Prostate gland (tissue), 2 donors: ENCODE measurements at regions not wholly inside any gene's neighbourhood (a gene's known extent, or its start where the extent isn't known, plus 50 kb on each side); places are given as distances from the start of the nearest gene placed in this dataset.
A peak's percentile ranks its signal among the peaks of the same experiment; 100 is the strongest.
"Not testable (repeated sequence)": the region's sequence is repeated elsewhere in the genome, so short reads cannot be mapped to it uniquely, and the experiment has no call there.

Experiments
- DNase-seq: peaks from one replicate; pipeline ENCODE4 v3.0.0-alpha.2; 2019; ENCODE audit warnings: low spot score
- H3K27ac ChIP-seq, 2 donors: fragments of 200-600 bp; sonication (generic); 2 replicates each; pipeline ENCODE4 v1.5.1; 2017 to 2019
- H3K27me3 ChIP-seq: fragments of 200-600 bp; sonication (generic); replicated peaks from 2 replicates; pipeline ENCODE4 v1.5.1; 2019; ENCODE audit not compliant: insufficient read depth
- H3K36me3 ChIP-seq, 2 donors: fragments of 200-600 bp; sonication (generic); 1 replicate in 1 of 2; 2 replicates in 1 of 2; pipeline versions ENCODE4 v1.5.1 to v1.8.1; 2017 to 2019
- H3K4me1 ChIP-seq: fragments of 200-600 bp; sonication (generic); replicated peaks from 2 replicates; pipeline ENCODE4 v1.5.1; 2019
- H3K4me3 ChIP-seq, 2 donors: fragments of 200-600 bp; sonication (generic); 2 replicates each; pipeline ENCODE4 v1.5.1; 2017 to 2019
- H3K9me3 ChIP-seq: fragments of 200-600 bp; sonication (generic); 2 replicates; pipeline ENCODE4 v1.5.1; 2017
- CTCF ChIP-seq, 4 experiments: fragments of 200-600 bp in 2 of 4; fragments of 450-650 bp in 2 of 4; sonication (generic) in 2 of 4; IDR thresholded peaks; 1 replicate in 3 of 4; 2 replicates in 1 of 4; pipeline ENCODE4 v1.5.1; 2016 to 2019; ENCODE audit warnings: antibody characterized with exemption in 4 of 4, mild to moderate bottlenecking in 2 of 4, moderate library complexity in 2 of 4
- POLR2A ChIP-seq: fragments of 450-650 bp; IDR thresholded peaks from one replicate; pipeline ENCODE4 v1.6.1; 2016; ENCODE audit warnings: antibody characterized with exemption, mild to moderate bottlenecking
- POLR2AphosphoS5 ChIP-seq: sonication (generic); formaldehyde crosslinking; IDR thresholded peaks from one replicate; pipeline ENCODE4 v1.6.1; 2017; ENCODE audit warnings: antibody characterized with exemption
- WGBS: methylation state at CpG from one replicate; pipeline ENCODE4 v1.1.5; 2018; 5-methylcytosine and 5-hydroxymethylcytosine counted together
- intact Hi-C: fragments of 100-400 bp; cut with DNase I; formaldehyde crosslinking; loops from one replicate; pipeline ENCODE4 v1.14.2; 2022

DNA sequence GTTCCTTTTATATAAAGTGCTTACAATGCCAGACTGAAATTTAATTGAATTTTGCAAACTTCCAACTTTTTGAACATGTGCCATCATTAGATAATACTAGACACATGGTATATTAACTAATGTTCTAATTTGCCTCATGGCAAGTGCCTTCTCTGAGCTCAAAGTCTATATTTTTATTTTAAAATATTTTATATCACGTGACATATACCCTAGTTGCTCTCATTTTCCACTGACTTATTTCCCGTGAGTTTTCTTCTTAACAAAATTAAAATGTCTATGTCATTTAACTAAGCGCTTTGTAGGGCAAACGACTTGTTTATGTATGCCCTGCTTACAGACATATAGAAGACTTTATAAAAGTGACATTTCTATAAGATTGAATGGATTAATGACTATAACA lies 509.6 kb upstream of the SYT4 start:
- H3K27me3 ChIP-seq: no peaks in the 10 kb centered on the region
- TF ChIP-seq POLR2A: no peak
- no peak for TF ChIP-seq POLR2AphosphoS5
- no peak for TF ChIP-seq CTCF (IDR thresholded peaks at IDR 0.05)
- H3K4me1 ChIP-seq: no peaks in the 10 kb centered on the region
- intact Hi-C loops: no loop called here
- no peak for DNase-seq
- H3K9me3 ChIP-seq: no peaks in the 10 kb centered on the region
- H3K4me3 ChIP-seq: no peak overlapping the region
- 93% methylated on average over 4 of the region's 4 CpGs for WGBS
- no peaks in the 10 kb centered on the region for H3K36me3 ChIP-seq
- no peak overlapping the region for H3K27ac ChIP-seq

DNA sequence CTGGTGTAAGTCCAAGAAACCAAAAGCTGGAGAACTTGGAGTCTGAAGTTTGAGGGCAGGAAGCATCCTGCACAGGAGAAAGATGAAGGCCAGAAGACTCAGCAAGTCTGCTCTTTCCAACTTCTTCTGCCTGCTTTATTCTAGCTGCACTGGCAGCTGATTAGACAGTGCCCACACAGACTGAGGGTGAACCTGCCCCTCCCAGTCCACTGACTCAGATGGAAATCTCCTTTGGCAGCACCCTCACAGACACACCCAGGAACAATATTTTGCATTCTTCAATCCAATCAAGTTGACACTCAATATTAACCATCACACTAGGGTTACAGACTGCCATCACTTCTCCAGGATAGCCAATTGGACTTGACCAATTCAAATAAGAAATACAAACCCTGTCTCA lies 510.4 kb upstream of the SYT4 start:
- H3K4me3 ChIP-seq, DNase-seq, intact Hi-C loops, H3K27me3 ChIP-seq, H3K4me1 ChIP-seq, H3K27ac ChIP-seq, H3K36me3 ChIP-seq, H3K9me3 ChIP-seq: not testable (repeated sequence)

- Histone ChIP-seq H3K27ac (no peak overlapping the region), H3K9me3 (no peaks in the 10 kb centered on the region), H3K4me3 (no peak overlapping the region), H3K4me1 (no peaks in the 10 kb centered on the region), H3K27me3 (no peaks in the 10 kb centered on the region), H3K36me3 (no peaks in the 10 kb centered on the region)
- 29% methylated on average over 3 of the region's 3 CpGs for WGBS
- TF ChIP-seq POLR2AphosphoS5: no peak
- TF ChIP-seq CTCF (IDR thresholded peaks at IDR 0.05): peak in 2 of 4 experiments; percentile 13 to 32
- no peak for TF ChIP-seq POLR2A
- no peak for DNase-seq
- intact Hi-C loops: no loop called here
Observed at GRCh38 chr18:43789234-43790000, 512.1 kb upstream of the SYT4 start.

GRCh38 chr18:43793910-43794309 lies 516.6 kb upstream of the SYT4 start:
- Histone ChIP-seq H3K36me3 (no peaks in the 10 kb centered on the region), H3K27me3 (no peaks in the 10 kb centered on the region), H3K27ac (no peak overlapping the region), H3K4me1 (no peaks in the 10 kb centered on the region), H3K9me3 (no peaks in the 10 kb centered on the region), H3K4me3 (no peak overlapping the region)
- 79% methylated on average over 1 of the region's 1 CpG for WGBS
- DNase-seq: no peak
- intact Hi-C loops: loop anchor here (10.0 kb wide), 1 partner anchor 881 kb away; no protein-coding TSS in a partner anchor
- TF ChIP-seq POLR2AphosphoS5 (no peak), POLR2A (no peak), CTCF (IDR thresholded peaks at IDR 0.05) (no peak)

GRCh38 chr18:43794363-43794762 lies 517.1 kb upstream of the SYT4 start:
- Histone ChIP-seq H3K9me3 (no peaks in the 10 kb centered on the region), H3K27ac (no peak overlapping the region), H3K27me3 (no peaks in the 10 kb centered on the region), H3K4me1 (no peaks in the 10 kb centered on the region), H3K4me3 (no peak overlapping the region), H3K36me3 (no peaks in the 10 kb centered on the region)
- 67% methylated on average over 2 of the region's 2 CpGs for WGBS
- intact Hi-C loops: loop anchor here (10.0 kb wide), 1 partner anchor 880 kb away; no protein-coding TSS in a partner anchor
- DNase-seq: no peak
- TF ChIP-seq CTCF (IDR thresholded peaks at IDR 0.05): no peak
- no peak for TF ChIP-seq POLR2AphosphoS5
- no peak for TF ChIP-seq POLR2A
